GM18951 (cell line): ENCODE measurements at regions not wholly inside any gene's neighbourhood (a gene's known extent, or its start where the extent isn't known, plus 50 kb on each side); places are given as distances from the start of the nearest gene placed in this dataset.

Experiments
- POLR2A ChIP-seq: IDR thresholded peaks from 4 replicates; pipeline ENCODE4 v1.6.1; 2011; ENCODE audit warnings: mild to moderate bottlenecking; ENCODE audit not compliant: insufficient read length, insufficient read depth; ENCODE audit errors: extremely low read depth
- in situ Hi-C: fragments of 300-500 bp; cut with MboI; formaldehyde crosslinking; loops from one replicate; pipeline ENCODE4 v1.12.0; 2022; ENCODE audit warnings: low sequenced_read_pairs, mixed read lengths, inconsistent platforms; ENCODE audit not compliant: unreplicated experiment

GRCh38 chr6:111985202-111985731 lies 68.6 kb upstream of the CCN6 start:
- in situ Hi-C loops = no loop called here
- TF ChIP-seq POLR2A = no peak

GRCh38 chr6:111986651-111987050 lies 67.3 kb upstream of the CCN6 start:
- no peak for TF ChIP-seq POLR2A
- in situ Hi-C loops = no loop called here

- no peak for TF ChIP-seq POLR2A
- in situ Hi-C loops = no loop called here
Measured at GRCh38 chr6:111987295-111987694, 66.6 kb upstream of the CCN6 start.

- no peak for TF ChIP-seq POLR2A
- in situ Hi-C loops = no loop called here
Measured at GRCh38 chr6:111988926-111989325, 65.0 kb upstream of the CCN6 start.

- no peak for TF ChIP-seq POLR2A
- in situ Hi-C loops = no loop called here
Measured at GRCh38 chr6:111989743-111990142, 64.2 kb upstream of the CCN6 start.

GRCh38 chr6:111990214-111990613 lies 63.7 kb upstream of the CCN6 start:
- in situ Hi-C loops = no loop called here
- no peak for TF ChIP-seq POLR2A

GRCh38 chr6:111992851-111993250 lies 61.1 kb upstream of the CCN6 start:
- no peak for TF ChIP-seq POLR2A
- in situ Hi-C loops = no loop called here

GRCh38 chr6:111993342-111993741 lies 60.6 kb upstream of the CCN6 start:
- no peak for TF ChIP-seq POLR2A
- in situ Hi-C loops = no loop called here

GRCh38 chr6:111994791-111995190 lies 59.1 kb upstream of the CCN6 start:
- in situ Hi-C loops = loop anchor here (5.0 kb wide), 1 partner anchor 282 kb away; no protein-coding TSS in a partner anchor
- no peak for TF ChIP-seq POLR2A

- in situ Hi-C loops = loop anchor here (5.0 kb wide), 1 partner anchor 283 kb away; no protein-coding TSS in a partner anchor
- no peak for TF ChIP-seq POLR2A
Measured at GRCh38 chr6:111995404-111995803, 58.5 kb upstream of the CCN6 start.

GRCh38 chr6:111996144-111996865 lies 57.6 kb upstream of the CCN6 start:
- in situ Hi-C loops = loop anchor here (5.0 kb wide), 1 partner anchor 284 kb away; no protein-coding TSS in a partner anchor
- no peak for TF ChIP-seq POLR2A

GRCh38 chr6:111997078-111997852 lies 56.6 kb upstream of the CCN6 start:
- in situ Hi-C loops = loop anchor here (5.0 kb wide), 1 partner anchor 285 kb away; no protein-coding TSS in a partner anchor
- no peak for TF ChIP-seq POLR2A

- TF ChIP-seq POLR2A = no peak
- in situ Hi-C loops = loop anchor here (5.0 kb wide), 1 partner anchor 286 kb away; no protein-coding TSS in a partner anchor
Measured at GRCh38 chr6:111997853-111998208, 56.1 kb upstream of the CCN6 start.
